PC-3 (cell line): ENCODE measurements at regions not wholly inside any gene's neighbourhood (a gene's known extent, or its start where the extent isn't known, plus 50 kb on each side); places are given as distances from the start of the nearest gene placed in this dataset.

Source experiments
- CTCF ChIP-seq: fragments of 300-600 bp; sonication (generic); conservative IDR thresholded peaks from 2 replicates; pipeline ENCODE4 v1.5.1; 2017; ENCODE audit warnings: antibody characterized with exemption, low read depth, mild to moderate bottlenecking, low read length
- EZH2 ChIP-seq: fragments of 300-600 bp; sonication (generic); IDR thresholded peaks from one replicate; pipeline ENCODE4 v1.6.1; 2017; ENCODE audit warnings: antibody characterized with exemption, mild to moderate bottlenecking, low read length; ENCODE audit not compliant: unreplicated experiment

GRCh38 chr14:55758796-55759195 is 178.8 kb downstream of the KTN1 start:
- no peak for TF ChIP-seq CTCF
- TF ChIP-seq EZH2 = no peak
